IPS DF 19.7 (cell line): ENCODE measurements at regions not wholly inside any gene's neighbourhood (a gene's known extent, or its start where the extent isn't known, plus 50 kb on each side); places are given as distances from the start of the nearest gene placed in this dataset.
"Not testable (repeated sequence)": the region's sequence is repeated elsewhere in the genome, so short reads cannot be mapped to it uniquely, and the experiment has no call there.

Experiments used
- DNase-seq: peaks from one replicate; pipeline ENCODE4 v3.0.0-alpha.2; 2013; ENCODE audit warnings: low read depth, low spot score

DNA sequence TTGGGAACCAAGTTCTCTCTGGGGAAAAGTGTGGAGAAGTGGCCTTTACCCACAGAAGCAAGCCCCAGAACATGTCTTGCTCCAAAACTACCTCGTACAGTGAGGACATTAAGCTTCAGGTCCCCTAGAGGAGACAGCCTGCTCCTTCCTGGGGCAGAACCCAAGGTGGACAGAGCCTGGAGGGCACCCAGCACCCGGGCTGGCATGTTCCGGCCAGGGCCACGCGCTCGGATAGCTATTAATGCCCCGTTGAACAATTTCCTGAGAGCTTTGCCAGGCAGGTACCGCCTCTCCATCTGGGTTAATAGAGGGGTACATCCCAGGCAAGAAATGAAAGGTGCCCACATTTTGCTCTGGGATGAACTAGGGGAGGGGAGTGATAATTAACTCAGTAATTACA is 169.0 kb upstream of the GRK3 start:
- no peak for DNase-seq

GRCh38 chr22:25395915-25396314 is 168.6 kb upstream of the GRK3 start:
- no peak for DNase-seq

GRCh38 chr22:25396615-25397200 is 167.8 kb upstream of the GRK3 start:
- DNase-seq: no peak

DNA sequence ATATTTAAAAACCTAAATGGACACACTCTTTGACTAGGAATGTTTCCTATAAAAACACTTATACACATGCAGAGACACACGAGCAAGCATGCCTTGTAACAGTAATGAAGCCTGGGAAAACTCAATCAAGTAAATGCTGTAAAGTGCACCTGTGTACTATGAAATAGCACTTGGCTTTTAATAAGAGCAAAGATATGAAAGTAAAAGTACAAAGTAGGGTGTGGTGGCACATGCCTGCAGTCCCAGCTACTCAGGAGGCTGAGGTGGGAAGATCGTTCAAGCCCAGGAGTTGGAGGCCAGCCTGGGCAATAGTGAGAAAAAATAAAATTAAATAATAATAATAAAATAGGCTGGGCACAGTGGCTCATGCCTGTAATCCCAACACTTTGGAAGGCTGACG is 166.9 kb upstream of the GRK3 start:
- no peak for DNase-seq

DNA sequence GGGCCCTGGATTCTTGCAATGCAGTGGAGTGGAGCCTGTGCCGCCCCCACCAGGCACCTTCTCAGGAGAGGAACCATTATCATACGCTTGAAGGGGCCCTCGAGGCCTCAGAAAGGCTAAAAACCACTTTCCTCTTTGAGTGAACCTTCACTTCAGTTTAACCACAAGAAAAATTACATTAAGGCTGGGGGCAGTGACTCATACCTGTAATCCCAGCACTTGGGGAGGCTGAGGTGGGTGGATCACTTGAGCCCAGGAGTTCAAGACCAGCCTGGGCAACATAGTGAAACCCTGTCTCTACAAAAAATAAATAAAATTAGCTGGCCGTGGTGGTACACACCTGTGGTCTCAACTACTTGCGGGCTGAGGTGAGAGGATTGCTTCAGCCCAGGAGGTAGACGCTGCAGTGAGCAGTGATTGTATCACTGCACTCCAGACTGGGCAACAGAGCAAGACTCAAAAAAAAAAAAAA is 165.8 kb upstream of the GRK3 start:
- not testable (repeated sequence) for DNase-seq

GRCh38 chr22:25399649-25400151 is 164.8 kb upstream of the GRK3 start:
- no peak for DNase-seq

- no peak for DNase-seq
Observed at GRCh38 chr22:25402160-25402500, 162.3 kb upstream of the GRK3 start.

GRCh38 chr22:25402501-25403283 is 161.8 kb upstream of the GRK3 start:
- no peak for DNase-seq

DNA sequence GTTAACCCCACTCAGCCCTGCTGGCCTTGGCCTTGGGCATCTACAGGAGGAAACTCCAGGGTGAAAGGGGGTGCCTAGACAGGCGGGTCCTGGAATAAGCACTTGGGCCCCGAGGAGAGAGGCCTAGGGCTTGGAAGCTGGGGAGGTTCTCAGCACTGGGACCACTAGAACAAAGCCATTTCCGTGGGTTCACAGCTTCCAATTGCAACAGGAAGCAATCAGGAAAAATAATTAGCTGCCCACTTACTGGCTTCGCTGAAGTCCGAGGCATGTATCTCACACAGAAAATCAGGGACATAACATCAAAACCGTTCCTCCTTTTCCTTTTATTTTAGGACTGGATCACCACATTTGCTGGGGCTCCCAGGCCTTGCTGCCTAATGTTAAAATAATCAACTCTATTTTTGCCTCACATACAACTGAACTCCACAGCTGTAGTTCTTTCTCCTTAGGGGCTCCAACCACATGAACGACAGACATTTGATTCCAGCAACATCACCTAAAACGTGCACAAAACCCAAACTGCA is 161.1 kb upstream of the GRK3 start:
- no peak for DNase-seq

- no peak for DNase-seq
Observed at GRCh38 chr22:25403811-25404471, 160.5 kb upstream of the GRK3 start.

DNA sequence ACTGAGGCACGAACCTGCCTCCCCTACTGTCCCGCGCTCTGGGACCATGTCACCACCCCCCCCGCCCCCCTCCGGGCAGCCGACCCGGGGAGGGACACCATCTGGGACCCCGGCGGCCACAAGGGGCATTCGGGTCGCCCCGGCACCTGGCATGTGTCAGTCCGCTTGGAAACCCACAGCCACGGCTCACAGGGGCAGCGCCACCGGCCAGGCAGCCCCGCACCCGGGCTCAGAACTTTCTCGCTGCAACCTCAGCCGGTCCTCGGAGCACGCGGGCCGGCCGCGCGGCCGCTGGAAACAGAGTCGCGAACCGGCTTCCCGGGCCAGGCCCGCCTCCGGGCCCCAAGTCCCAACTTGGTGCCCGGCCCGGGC is 159.9 kb upstream of the GRK3 start:
- DNase-seq: no peak

- no peak for DNase-seq
Observed at GRCh38 chr22:25404928-25405816, 159.3 kb upstream of the GRK3 start.

DNA sequence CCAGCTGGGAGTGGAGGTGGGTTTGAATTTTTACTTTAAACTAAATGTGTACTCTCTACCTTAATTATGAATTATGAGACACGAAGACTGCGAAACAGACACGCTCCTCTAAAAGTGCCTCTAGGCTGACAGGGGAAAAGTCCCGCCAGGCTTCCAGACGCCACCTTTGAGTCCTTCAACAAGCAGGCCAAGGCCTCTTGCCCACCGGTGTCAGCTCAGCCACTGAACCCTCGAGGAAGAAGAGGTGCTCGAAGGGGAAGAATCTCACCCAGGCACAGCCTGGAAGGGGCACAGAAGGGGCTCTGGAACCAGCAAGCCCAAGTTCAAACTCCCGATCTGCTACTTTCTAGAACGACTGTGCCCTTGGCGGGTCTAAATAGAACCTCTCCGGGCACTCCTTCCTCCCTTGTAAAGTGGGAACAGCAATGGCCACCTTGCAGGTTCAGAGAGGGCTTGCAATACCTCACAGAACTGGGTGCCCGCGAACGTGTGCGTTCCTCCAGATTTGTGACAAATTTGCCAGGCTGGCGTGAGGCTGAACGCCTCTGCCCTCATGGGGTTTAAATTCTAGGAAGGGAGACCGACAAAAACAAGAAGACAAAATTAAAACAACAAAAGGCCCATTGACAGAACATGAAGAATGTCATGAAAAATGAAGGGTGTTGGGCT is 158.5 kb upstream of the GRK3 start:
- DNase-seq: no peak

- DNase-seq: no peak
Observed at GRCh38 chr22:25406510-25407210, 157.8 kb upstream of the GRK3 start.

- DNase-seq: no peak
Observed at GRCh38 chr22:25407226-25407858, 157.1 kb upstream of the GRK3 start.

GRCh38 chr22:25407859-25408229 is 156.6 kb upstream of the GRK3 start:
- no peak for DNase-seq

- no peak for DNase-seq
Observed at GRCh38 chr22:25409240-25409639, 155.2 kb upstream of the GRK3 start.

- DNase-seq: no peak
Observed at GRCh38 chr22:25410849-25411248, 153.6 kb upstream of the GRK3 start.

DNA sequence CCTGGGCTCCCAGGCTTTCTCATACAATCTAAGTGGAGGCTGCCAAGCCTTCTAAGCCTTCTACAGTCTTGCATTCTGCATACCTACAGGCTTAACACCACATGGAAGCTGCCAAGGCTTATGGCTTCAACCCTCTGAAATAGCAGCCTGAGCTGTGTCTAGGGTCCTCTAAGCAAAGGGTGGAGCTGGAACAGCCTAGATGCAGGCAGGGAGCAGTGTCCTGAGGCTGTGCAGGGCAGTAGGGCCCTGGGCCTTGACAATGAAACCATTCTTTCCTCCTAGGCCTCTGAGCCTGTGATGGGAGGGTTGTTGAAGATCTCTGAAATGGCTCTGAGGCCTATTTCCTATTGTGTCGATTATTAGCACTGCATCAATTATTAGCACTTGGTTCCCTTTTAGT is 150.9 kb upstream of the GRK3 start:
- no peak for DNase-seq

- DNase-seq: not testable (repeated sequence)
Observed at GRCh38 chr22:25415731-25416130, 148.7 kb upstream of the GRK3 start.
